Suprapubic skin (tissue), 4 donors: ENCODE measurements at regions not wholly inside any gene's neighbourhood (a gene's known extent, or its start where the extent isn't known, plus 50 kb on each side); places are given as distances from the start of the nearest gene placed in this dataset.

ENCODE experiments used
- CTCF ChIP-seq, 2 donors: fragments of 200-600 bp in 1 of 2; fragments of 450-650 bp in 1 of 2; sonication (generic) in 1 of 2; IDR thresholded peaks; one replicate each; pipeline ENCODE4 v1.5.1; 2016 to 2019; ENCODE audit warnings: antibody characterized with exemption in 2 of 2, mild to moderate bottlenecking in 1 of 2, moderate library complexity in 1 of 2
- POLR2A ChIP-seq, 2 donors: fragments of 450-650 bp; IDR thresholded peaks; one replicate each; pipeline ENCODE4 v1.6.1; 2017; ENCODE audit warnings: antibody characterized with exemption in 2 of 2, mild to moderate bottlenecking in 2 of 2, moderate library complexity in 2 of 2
- POLR2AphosphoS5 ChIP-seq, 3 donors: sonication (generic); formaldehyde crosslinking; IDR thresholded peaks; one replicate each; pipeline ENCODE4 v1.6.1; 2017; ENCODE audit warnings: antibody characterized with exemption in 3 of 3

GRCh38 chr18:78849458-78849857 is 130.2 kb upstream of the SALL3 start:
- TF ChIP-seq POLR2A (IDR thresholded peaks at IDR 0.05) (no peak), POLR2AphosphoS5 (IDR thresholded peaks at IDR 0.05) (no peak), CTCF (IDR thresholded peaks at IDR 0.05) (no peak)
